SK-N-SH (cell line): ENCODE measurements at regions not wholly inside any gene's neighbourhood (a gene's known extent, or its start where the extent isn't known, plus 50 kb on each side); places are given as distances from the start of the nearest gene placed in this dataset.

Source experiments
- CTCF ChIA-PET: fragments of 300-600, 350-600 bp; formaldehyde crosslinking; extraction: SDS; loops from one replicate; lab custom pipeline; 2021; lab: Yijun Ruan, JAX
- POLR2A ChIA-PET: fragments of 350-600 bp; sonication (Branson Sonifier 250); formaldehyde crosslinking; extraction: SDS; loops from one replicate; lab custom pipeline; 2020; ENCODE audit warnings: antibody characterized with exemption, inconsistent platforms; lab: Yijun Ruan, JAX
- DNase-seq: peaks from one replicate; pipeline ENCODE4 v3.0.0; 2012
- H2AFZ ChIP-seq: fragments of 200-600 bp; sonication (generic); 2 replicates; pipeline ENCODE4 v1.8.1; 2016; ENCODE audit warnings: antibody characterized with exemption, mild to moderate bottlenecking, low read depth
- H3F3A ChIP-seq: fragments of 200-600 bp; sonication (generic); replicated peaks from 2 replicates; pipeline ENCODE3; 2016; ENCODE audit warnings: antibody characterized with exemption, mild to moderate bottlenecking; ENCODE audit not compliant: insufficient read depth
- H3K27ac ChIP-seq, 2 experiments: fragments of 200-500 bp in 1 of 2; fragments of 200-600 bp in 1 of 2; sonication (Bioruptor generic) in 1 of 2; sonication (generic), shearing (Covaris generic) in 1 of 2; 2 replicates each; pipeline versions ENCODE4 v1.5.1 to v1.6.1; 2014 to 2016; ENCODE audit warnings: low read depth in 2 of 2, inconsistent platforms in 1 of 2, low read length in 1 of 2, mild to moderate bottlenecking in 1 of 2, mixed read lengths in 1 of 2
- H3K27me3 ChIP-seq: fragments of 200-600 bp; sonication (generic), shearing (Covaris generic); 2 replicates; pipeline ENCODE4 v1.6.1; 2016; ENCODE audit warnings: mixed run types; ENCODE audit not compliant: insufficient read depth
- H3K36me3 ChIP-seq, 2 experiments: fragments of 200-500 bp in 1 of 2; fragments of 200-600 bp in 1 of 2; sonication (Bioruptor generic) in 1 of 2; sonication (generic) in 1 of 2; replicated peaks in 1 of 2; 2 replicates each; pipeline versions ENCODE3 to v1.5.1; 2014 to 2016; ENCODE audit warnings: low read length in 1 of 2, mild to moderate bottlenecking in 1 of 2; ENCODE audit not compliant: insufficient read depth in 2 of 2, control insufficient read depth in 1 of 2
- H3K4me1 ChIP-seq, 2 experiments: fragments of 200-500 bp in 1 of 2; fragments of 200-600 bp in 1 of 2; sonication (Bioruptor generic) in 1 of 2; sonication (generic), shearing (Covaris generic) in 1 of 2; 2 replicates each; pipeline versions ENCODE4 v1.5.1 to v1.6.1; 2014 to 2016; ENCODE audit warnings: low read depth in 1 of 2, low read length in 1 of 2, mixed run types in 1 of 2; ENCODE audit not compliant: insufficient read depth in 2 of 2, control insufficient read depth in 1 of 2
- H3K4me2 ChIP-seq: fragments of 200-600 bp; sonication (generic), shearing (Covaris generic); 2 replicates; pipeline ENCODE4 v1.6.1; 2017; ENCODE audit warnings: mixed run types
- H3K4me3 ChIP-seq, 2 experiments: fragments of 200-500 bp in 1 of 2; fragments of 200-600 bp in 1 of 2; sonication (Bioruptor generic) in 1 of 2; sonication (generic), shearing (Covaris generic) in 1 of 2; 2 replicates each; pipeline versions ENCODE4 v1.5.1 to v1.8.1; 2014 to 2016; ENCODE audit warnings: low read depth in 2 of 2, inconsistent platforms in 1 of 2, low read length in 1 of 2, mild to moderate bottlenecking in 1 of 2, mixed read lengths in 1 of 2, moderate library complexity in 1 of 2
- H3K79me2 ChIP-seq: fragments of 200-600 bp; sonication (generic); 2 replicates; pipeline ENCODE4 v1.8.1; 2017; ENCODE audit warnings: mild to moderate bottlenecking; ENCODE audit not compliant: insufficient read depth
- H3K9ac ChIP-seq: fragments of 200-600 bp; sonication (generic); 2 replicates; pipeline ENCODE4 v1.6.1; 2017; ENCODE audit warnings: mixed run types
- H3K9me2 ChIP-seq: fragments of 200-600 bp; sonication (generic); 2 replicates; pipeline ENCODE4 v1.6.1; 2017; ENCODE audit warnings: mixed run types
- H3K9me3 ChIP-seq: fragments of 200-600 bp; sonication (generic); 2 replicates; pipeline ENCODE4 v1.6.1; 2017; ENCODE audit warnings: mixed run types, mild to moderate bottlenecking, moderate library complexity
- H4K20me1 ChIP-seq: fragments of 200-600 bp; sonication (generic); 2 replicates; pipeline ENCODE4 v1.6.1; 2017; ENCODE audit warnings: mild to moderate bottlenecking, mixed run types; ENCODE audit not compliant: insufficient read depth
- EP300 ChIP-seq, 2 experiments: IDR thresholded peaks; 2 replicates each; pipeline versions ENCODE4 v1.4.0 to v1.6.1; 2012; ENCODE audit warnings: borderline replicate concordance in 1 of 2, low read depth in 1 of 2, low read length in 1 of 2
- EZH2phosphoT487 ChIP-seq: fragments of 200-600 bp; sonication (generic); IDR thresholded peaks from 2 replicates; pipeline ENCODE4 v1.6.1; 2017; ENCODE audit warnings: low read depth, mixed run types, mild to moderate bottlenecking, antibody characterized with exemption, moderate library complexity, borderline replicate concordance
- GABPA ChIP-seq: IDR thresholded peaks from 2 replicates; pipeline ENCODE4 v1.4.0; 2012; ENCODE audit warnings: low read depth, mild to moderate bottlenecking
- MXI1 ChIP-seq: IDR thresholded peaks from 2 replicates; pipeline ENCODE4 v1.6.1; 2012; ENCODE audit warnings: mild to moderate bottlenecking, low read depth, low read length, improper control_type of control experiment
- POLR2AphosphoS5 ChIP-seq: IDR thresholded peaks from 2 replicates; pipeline ENCODE4 v1.6.1; 2012; ENCODE audit warnings: low read depth, low read length
- RAD21 ChIP-seq: IDR thresholded peaks from 2 replicates; pipeline ENCODE4 v1.6.1; 2012; ENCODE audit warnings: mild to moderate bottlenecking, low read length
- SMC3 ChIP-seq: IDR thresholded peaks from 2 replicates; pipeline ENCODE4 v1.6.1; 2012; ENCODE audit warnings: low read depth, low read length, improper control_type of control experiment
- TEAD4 ChIP-seq: IDR thresholded peaks from 2 replicates; pipeline ENCODE4 v1.4.0; 2012; ENCODE audit warnings: mild to moderate bottlenecking, borderline replicate concordance; ENCODE audit not compliant: insufficient read depth
- WGBS: methylation state at CpG from one replicate; pipeline ENCODE4 v1.1.6; 2017; ENCODE audit warnings: low lambda C conversion rate; 5-methylcytosine and 5-hydroxymethylcytosine counted together
- TF ChIP-seq, protein P1 (sequence below): IDR thresholded peaks from 2 replicates; pipeline ENCODE4 v1.4.0; 2012; ENCODE audit warnings: low read depth, borderline replicate concordance
- TF ChIP-seq, protein P2 (sequence below): fragments of 200-600 bp; sonication (generic); IDR thresholded peaks from 2 replicates; pipeline ENCODE4 v1.6.1; 2017; ENCODE audit warnings: antibody characterized with exemption, mild to moderate bottlenecking, moderate library complexity
- TF ChIP-seq, protein P3 (sequence below): fragments of 150-350 bp; IDR thresholded peaks from 2 replicates; pipeline ENCODE4 v1.6.1; 2017; ENCODE audit warnings: antibody characterized with exemption, low read length, low read depth, borderline replicate concordance
- TF ChIP-seq, protein P4 (sequence below): fragments of 150-350 bp; IDR thresholded peaks from 2 replicates; pipeline ENCODE4 v1.6.1; 2016; ENCODE audit warnings: mild to moderate bottlenecking, low read depth, low read length
- TF ChIP-seq, protein P5 (sequence below): IDR thresholded peaks from 2 replicates; pipeline ENCODE4 v1.4.0; 2012; ENCODE audit warnings: low read depth

DNA sequence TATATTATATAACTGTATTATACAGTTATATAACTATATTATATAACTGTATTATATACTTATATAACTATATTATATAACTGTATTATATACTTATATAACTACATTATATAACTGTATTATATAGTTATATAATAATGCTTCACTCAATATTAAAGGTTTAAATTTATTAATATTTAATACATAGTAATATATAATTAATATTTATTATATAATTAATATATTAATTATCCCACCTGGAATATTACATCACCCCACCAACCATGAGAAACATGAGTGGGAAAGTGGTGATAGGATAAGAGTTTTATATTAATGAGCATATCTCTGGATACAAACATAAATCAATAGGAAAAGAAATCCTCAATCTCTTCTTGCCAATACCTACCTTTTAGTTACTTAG, 487.1 kb upstream of the LRRTM4 start (continued):
- TF ChIP-seq, protein P1, sequence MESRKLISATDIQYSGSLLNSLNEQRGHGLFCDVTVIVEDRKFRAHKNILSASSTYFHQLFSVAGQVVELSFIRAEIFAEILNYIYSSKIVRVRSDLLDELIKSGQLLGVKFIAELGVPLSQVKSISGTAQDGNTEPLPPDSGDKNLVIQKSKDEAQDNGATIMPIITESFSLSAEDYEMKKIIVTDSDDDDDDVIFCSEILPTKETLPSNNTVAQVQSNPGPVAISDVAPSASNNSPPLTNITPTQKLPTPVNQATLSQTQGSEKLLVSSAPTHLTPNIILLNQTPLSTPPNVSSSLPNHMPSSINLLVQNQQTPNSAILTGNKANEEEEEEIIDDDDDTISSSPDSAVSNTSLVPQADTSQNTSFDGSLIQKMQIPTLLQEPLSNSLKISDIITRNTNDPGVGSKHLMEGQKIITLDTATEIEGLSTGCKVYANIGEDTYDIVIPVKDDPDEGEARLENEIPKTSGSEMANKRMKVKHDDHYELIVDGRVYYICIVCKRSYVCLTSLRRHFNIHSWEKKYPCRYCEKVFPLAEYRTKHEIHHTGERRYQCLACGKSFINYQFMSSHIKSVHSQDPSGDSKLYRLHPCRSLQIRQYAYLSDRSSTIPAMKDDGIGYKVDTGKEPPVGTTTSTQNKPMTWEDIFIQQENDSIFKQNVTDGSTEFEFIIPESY: no peak
- no peak for TF ChIP-seq EZH2phosphoT487
- no peak for TF ChIP-seq MXI1
- TF ChIP-seq GABPA: no peak
- TF ChIP-seq, protein P2, sequence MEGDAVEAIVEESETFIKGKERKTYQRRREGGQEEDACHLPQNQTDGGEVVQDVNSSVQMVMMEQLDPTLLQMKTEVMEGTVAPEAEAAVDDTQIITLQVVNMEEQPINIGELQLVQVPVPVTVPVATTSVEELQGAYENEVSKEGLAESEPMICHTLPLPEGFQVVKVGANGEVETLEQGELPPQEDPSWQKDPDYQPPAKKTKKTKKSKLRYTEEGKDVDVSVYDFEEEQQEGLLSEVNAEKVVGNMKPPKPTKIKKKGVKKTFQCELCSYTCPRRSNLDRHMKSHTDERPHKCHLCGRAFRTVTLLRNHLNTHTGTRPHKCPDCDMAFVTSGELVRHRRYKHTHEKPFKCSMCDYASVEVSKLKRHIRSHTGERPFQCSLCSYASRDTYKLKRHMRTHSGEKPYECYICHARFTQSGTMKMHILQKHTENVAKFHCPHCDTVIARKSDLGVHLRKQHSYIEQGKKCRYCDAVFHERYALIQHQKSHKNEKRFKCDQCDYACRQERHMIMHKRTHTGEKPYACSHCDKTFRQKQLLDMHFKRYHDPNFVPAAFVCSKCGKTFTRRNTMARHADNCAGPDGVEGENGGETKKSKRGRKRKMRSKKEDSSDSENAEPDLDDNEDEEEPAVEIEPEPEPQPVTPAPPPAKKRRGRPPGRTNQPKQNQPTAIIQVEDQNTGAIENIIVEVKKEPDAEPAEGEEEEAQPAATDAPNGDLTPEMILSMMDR: no peak
- TF ChIP-seq POLR2AphosphoS5: no peak
- no peak for TF ChIP-seq EP300 (IDR thresholded peaks at IDR 0.05; ENCODE audit: borderline replicate concordance in 1 of 2, low read depth in 1 of 2, low read length in 1 of 2)

- Histone ChIP-seq H3K9me3 (no peaks in the 10 kb centered on the region; the same call in 1 of the 2 replicates), H3K4me3 (no peak overlapping the region), H3K79me2 (no peaks in the 10 kb centered on the region), H3K36me3 (no peaks in the 10 kb centered on the region), H3K9me2 (no peaks in the 10 kb centered on the region), H3K4me1 (no peaks in the 10 kb centered on the region), H2AFZ (no peak overlapping the region), H4K20me1 (no peaks in the 10 kb centered on the region), H3K27me3 (no peaks in the 10 kb centered on the region), H3K27ac (no peak overlapping the region), H3K9ac (no peak overlapping the region), H3K4me2 (no peak overlapping the region), H3F3A (no peaks in the 10 kb centered on the region)
- POLR2A ChIA-PET: no interaction called here
- DNase-seq: no peak
- TF ChIP-seq SMC3 (no peak), RAD21 (no peak), TEAD4 (no peak)
- TF ChIP-seq, protein P3, sequence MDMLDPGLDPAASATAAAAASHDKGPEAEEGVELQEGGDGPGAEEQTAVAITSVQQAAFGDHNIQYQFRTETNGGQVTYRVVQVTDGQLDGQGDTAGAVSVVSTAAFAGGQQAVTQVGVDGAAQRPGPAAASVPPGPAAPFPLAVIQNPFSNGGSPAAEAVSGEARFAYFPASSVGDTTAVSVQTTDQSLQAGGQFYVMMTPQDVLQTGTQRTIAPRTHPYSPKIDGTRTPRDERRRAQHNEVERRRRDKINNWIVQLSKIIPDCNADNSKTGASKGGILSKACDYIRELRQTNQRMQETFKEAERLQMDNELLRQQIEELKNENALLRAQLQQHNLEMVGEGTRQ: no peak
- TF ChIP-seq, protein P4, sequence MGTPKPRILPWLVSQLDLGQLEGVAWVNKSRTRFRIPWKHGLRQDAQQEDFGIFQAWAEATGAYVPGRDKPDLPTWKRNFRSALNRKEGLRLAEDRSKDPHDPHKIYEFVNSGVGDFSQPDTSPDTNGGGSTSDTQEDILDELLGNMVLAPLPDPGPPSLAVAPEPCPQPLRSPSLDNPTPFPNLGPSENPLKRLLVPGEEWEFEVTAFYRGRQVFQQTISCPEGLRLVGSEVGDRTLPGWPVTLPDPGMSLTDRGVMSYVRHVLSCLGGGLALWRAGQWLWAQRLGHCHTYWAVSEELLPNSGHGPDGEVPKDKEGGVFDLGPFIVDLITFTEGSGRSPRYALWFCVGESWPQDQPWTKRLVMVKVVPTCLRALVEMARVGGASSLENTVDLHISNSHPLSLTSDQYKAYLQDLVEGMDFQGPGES: no peak
- TF ChIP-seq, protein P5, sequence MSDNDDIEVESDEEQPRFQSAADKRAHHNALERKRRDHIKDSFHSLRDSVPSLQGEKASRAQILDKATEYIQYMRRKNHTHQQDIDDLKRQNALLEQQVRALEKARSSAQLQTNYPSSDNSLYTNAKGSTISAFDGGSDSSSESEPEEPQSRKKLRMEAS: no peak
- CTCF ChIA-PET: no interaction called here
- WGBS: 22% methylated on average over 2 of the region's 2 CpGs
Measured at GRCh38 chr2:78011251-78011650, 489.1 kb upstream of the LRRTM4 start.
